HUES6 (cell line): ENCODE measurements at regions not wholly inside any gene's neighbourhood (a gene's known extent, or its start where the extent isn't known, plus 50 kb on each side); places are given as distances from the start of the nearest gene placed in this dataset.

Experiments
- H3K27ac ChIP-seq: 2 replicates; pipeline ENCODE4 v1.7.0; 2013; ENCODE audit warnings: low read depth, mild to moderate bottlenecking, low read length, inconsistent platforms
- H3K27me3 ChIP-seq: 2 replicates; pipeline ENCODE4 v1.6.1; 2013; ENCODE audit warnings: low read length; ENCODE audit not compliant: control insufficient read depth, insufficient read depth
- H3K36me3 ChIP-seq: 2 replicates; pipeline ENCODE4 v1.6.1; 2013; ENCODE audit warnings: low read length; ENCODE audit not compliant: control insufficient read depth, insufficient read depth
- H3K4me1 ChIP-seq: 2 replicates; pipeline ENCODE4 v1.6.1; 2013; ENCODE audit warnings: low read length; ENCODE audit not compliant: control insufficient read depth, insufficient read depth
- H3K4me3 ChIP-seq: 2 replicates; pipeline ENCODE4 v1.5.1; 2013; ENCODE audit warnings: low read depth, low read length
- H3K9ac ChIP-seq: one replicate; pipeline ENCODE4 v1.6.1; 2013; ENCODE audit warnings: mild to moderate bottlenecking, low read length
- H3K9me3 ChIP-seq: 2 replicates; pipeline ENCODE4 v1.6.1; 2013; ENCODE audit warnings: low read depth, low read length; ENCODE audit not compliant: control insufficient read depth, insufficient read depth

GRCh38 chr13:26964278-26965250 lies 204.0 kb upstream of the GPR12 start:
- Histone ChIP-seq H3K9me3 (no peaks in the 10 kb centered on the region), H3K4me1 (peaks cover 10% of the 10 kb centered on the region), H3K36me3 (no peaks in the 10 kb centered on the region), H3K4me3 (no peak overlapping the region), H3K27me3 (peaks cover 9% of the 10 kb centered on the region; the same call in 1 of the 2 replicates), H3K9ac (no peak overlapping the region), H3K27ac (no peak overlapping the region)

DNA sequence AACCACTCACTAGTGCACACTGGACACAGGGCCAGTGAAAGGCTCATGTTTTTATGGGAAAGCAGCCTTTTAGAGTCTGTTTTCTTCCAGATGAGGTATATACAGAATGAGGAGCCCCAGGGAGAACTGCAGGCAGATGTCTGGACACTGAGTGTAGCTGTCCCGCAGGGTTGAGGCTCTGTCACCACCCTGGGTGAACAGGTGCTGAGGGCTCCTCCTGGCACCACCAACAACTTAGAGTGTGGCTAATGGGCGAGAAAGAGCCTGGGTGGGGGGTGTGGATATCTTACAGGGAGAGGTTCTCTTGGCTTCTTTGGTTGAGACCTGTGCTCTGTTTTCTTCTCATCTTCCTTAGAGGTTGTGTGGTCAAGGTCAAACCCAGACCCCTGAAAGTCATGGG lies 202.1 kb upstream of the GPR12 start:
- H3K27ac ChIP-seq = no peak overlapping the region
- H3K27me3 ChIP-seq = peaks cover 9% of the 10 kb centered on the region; the same call in 1 of the 2 replicates
- no peak overlapping the region for H3K4me3 ChIP-seq
- H3K9ac ChIP-seq = no peak overlapping the region
- H3K4me1 ChIP-seq = peaks cover 10% of the 10 kb centered on the region
- no peaks in the 10 kb centered on the region for H3K36me3 ChIP-seq
- no peaks in the 10 kb centered on the region for H3K9me3 ChIP-seq

- Histone ChIP-seq H3K36me3 (no peaks in the 10 kb centered on the region), H3K27me3 (peaks cover 6% of the 10 kb centered on the region; the same call in 1 of the 2 replicates), H3K4me3 (no peak overlapping the region), H3K27ac (no peak overlapping the region), H3K9ac (no peak overlapping the region), H3K9me3 (no peaks in the 10 kb centered on the region), H3K4me1 (peaks cover 10% of the 10 kb centered on the region)
Observed at GRCh38 chr13:26961890-26962615, 201.5 kb upstream of the GPR12 start.

DNA sequence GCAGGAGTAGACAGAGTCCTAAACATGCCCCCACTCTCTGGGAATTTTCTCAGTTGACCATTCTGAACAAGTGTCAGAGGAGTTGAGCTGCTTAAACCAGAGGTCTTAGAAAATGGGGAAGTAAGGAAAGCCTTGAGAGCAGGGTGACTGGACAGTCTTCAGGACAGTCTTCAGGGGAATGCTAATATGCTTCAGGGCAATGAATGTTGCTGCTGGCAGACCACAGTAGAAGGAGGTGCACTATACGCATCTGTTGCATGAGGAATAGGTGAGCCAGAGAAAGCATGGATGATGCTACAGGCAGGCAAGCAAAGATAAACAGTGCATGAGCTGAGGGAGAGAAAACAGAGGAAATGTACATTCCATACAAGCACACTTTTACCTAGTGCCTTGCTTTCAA lies 196.6 kb upstream of the GPR12 start:
- Histone ChIP-seq H3K27me3 (peaks cover 3% of the 10 kb centered on the region; the same call in 1 of the 2 replicates), H3K4me1 (no peaks in the 10 kb centered on the region; the same call in 1 of the 2 replicates), H3K36me3 (no peaks in the 10 kb centered on the region), H3K9ac (no peak overlapping the region), H3K9me3 (no peaks in the 10 kb centered on the region), H3K27ac (no peak overlapping the region), H3K4me3 (no peak overlapping the region)

GRCh38 chr13:26956522-26957142 lies 196.0 kb upstream of the GPR12 start:
- H3K4me3 ChIP-seq = no peak overlapping the region
- H3K4me1 ChIP-seq = no peaks in the 10 kb centered on the region; the same call in 1 of the 2 replicates
- peaks cover 3% of the 10 kb centered on the region; the same call in 1 of the 2 replicates for H3K27me3 ChIP-seq
- no peaks in the 10 kb centered on the region for H3K36me3 ChIP-seq
- no peak overlapping the region for H3K9ac ChIP-seq
- H3K27ac ChIP-seq = no peak overlapping the region
- H3K9me3 ChIP-seq = no peaks in the 10 kb centered on the region

DNA sequence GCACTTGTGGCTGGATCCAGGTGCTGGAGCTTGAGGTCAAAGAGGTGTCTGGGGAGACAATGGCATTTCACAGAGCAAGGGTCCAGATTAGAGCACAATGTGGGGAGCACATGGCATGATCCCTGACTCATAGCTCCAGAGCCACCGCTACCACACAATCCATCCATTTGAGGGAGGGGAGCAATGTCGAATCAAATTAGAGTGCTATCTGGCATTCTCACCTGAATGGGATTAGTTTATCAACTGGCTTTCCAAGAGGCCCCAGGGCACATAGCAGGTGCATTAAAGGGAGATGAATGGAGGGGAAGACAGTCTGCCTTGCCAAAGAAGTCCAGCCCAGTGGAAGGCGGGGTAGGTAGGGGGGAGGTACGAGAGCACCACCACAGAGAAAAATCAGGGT lies 194.4 kb upstream of the GPR12 start:
- H3K9me3 ChIP-seq = no peaks in the 10 kb centered on the region
- H3K27ac ChIP-seq = no peak overlapping the region
- H3K9ac ChIP-seq = no peak overlapping the region
- no peaks in the 10 kb centered on the region for H3K36me3 ChIP-seq
- no peaks in the 10 kb centered on the region; the same call in 1 of the 2 replicates for H3K4me1 ChIP-seq
- H3K27me3 ChIP-seq = peaks cover 3% of the 10 kb centered on the region; the same call in 1 of the 2 replicates
- no peak overlapping the region for H3K4me3 ChIP-seq

DNA sequence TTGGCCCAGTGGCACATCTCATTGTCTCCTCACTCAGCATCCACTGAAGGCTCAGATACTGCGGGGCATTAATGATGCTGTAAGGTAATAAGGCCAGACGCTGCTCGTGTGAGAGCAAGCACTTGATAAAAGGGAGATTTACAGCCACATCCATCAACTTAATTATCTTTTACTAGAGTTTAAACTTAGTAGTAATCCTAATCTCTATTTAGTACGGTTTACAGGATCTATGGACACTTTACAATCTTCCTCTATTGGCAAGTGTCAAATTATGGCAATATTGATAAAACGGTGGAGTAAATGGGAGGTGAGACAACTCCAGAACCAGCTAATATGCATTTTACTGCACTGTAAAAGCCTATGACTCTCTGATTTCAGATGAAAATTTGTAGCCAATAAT lies 192.7 kb upstream of the GPR12 start:
- no peak overlapping the region for H3K9ac ChIP-seq
- no peaks in the 10 kb centered on the region; the same call in 1 of the 2 replicates for H3K4me1 ChIP-seq
- peaks cover 3% of the 10 kb centered on the region; the same call in 1 of the 2 replicates for H3K27me3 ChIP-seq
- no peaks in the 10 kb centered on the region for H3K9me3 ChIP-seq
- no peaks in the 10 kb centered on the region for H3K36me3 ChIP-seq
- H3K4me3 ChIP-seq = no peak overlapping the region
- H3K27ac ChIP-seq = no peak overlapping the region

GRCh38 chr13:26952551-26953143 lies 192.1 kb upstream of the GPR12 start:
- Histone ChIP-seq H3K9ac (no peak overlapping the region), H3K27me3 (peaks cover 3% of the 10 kb centered on the region; the same call in 1 of the 2 replicates), H3K9me3 (no peaks in the 10 kb centered on the region), H3K27ac (no peak overlapping the region), H3K4me3 (no peak overlapping the region), H3K4me1 (no peaks in the 10 kb centered on the region; the same call in 1 of the 2 replicates), H3K36me3 (no peaks in the 10 kb centered on the region)

DNA sequence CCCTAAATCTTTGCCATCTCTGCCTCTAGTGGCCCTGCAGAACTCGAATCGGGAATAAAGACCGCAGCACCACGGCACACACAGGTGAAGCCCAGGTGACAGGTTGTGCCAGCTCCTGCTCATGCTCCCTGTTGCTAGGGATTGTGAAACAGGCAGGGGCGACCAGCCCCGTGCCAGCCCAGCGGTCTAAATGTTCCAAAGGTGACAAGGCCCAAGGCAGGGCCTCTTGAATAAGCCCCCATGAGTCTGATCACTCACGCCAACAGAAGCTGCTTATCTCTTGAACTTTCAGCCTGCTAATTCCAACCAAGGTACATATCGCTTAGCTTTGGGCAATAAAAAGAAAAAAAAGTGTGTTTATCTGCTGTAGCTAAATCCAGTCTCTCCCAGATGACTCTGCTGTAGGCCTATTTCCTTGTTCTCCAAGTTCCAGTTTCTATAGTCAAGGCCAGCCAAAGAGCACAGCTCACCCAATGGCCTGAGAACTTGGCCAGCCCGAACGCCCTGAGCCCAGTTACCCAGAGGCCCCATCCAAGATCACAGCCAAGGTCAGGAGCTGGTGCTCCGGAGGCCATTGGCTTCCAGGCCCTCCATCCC lies 191.1 kb upstream of the GPR12 start:
- H3K9me3 ChIP-seq = no peaks in the 10 kb centered on the region
- H3K9ac ChIP-seq = no peak overlapping the region
- H3K27ac ChIP-seq = no peak overlapping the region
- H3K4me3 ChIP-seq = no peak overlapping the region
- no peaks in the 10 kb centered on the region for H3K36me3 ChIP-seq
- H3K4me1 ChIP-seq = no peaks in the 10 kb centered on the region; the same call in 1 of the 2 replicates
- no peaks in the 10 kb centered on the region; the same call in 1 of the 2 replicates for H3K27me3 ChIP-seq

- no peak overlapping the region for H3K27ac ChIP-seq
- no peak overlapping the region for H3K9ac ChIP-seq
- H3K36me3 ChIP-seq = no peaks in the 10 kb centered on the region
- H3K27me3 ChIP-seq = no peaks in the 10 kb centered on the region; the same call in 1 of the 2 replicates
- no peaks in the 10 kb centered on the region for H3K4me1 ChIP-seq
- H3K9me3 ChIP-seq = no peaks in the 10 kb centered on the region
- no peak overlapping the region for H3K4me3 ChIP-seq
Observed at GRCh38 chr13:26950968-26951367, 190.4 kb upstream of the GPR12 start.
